Activated CD4-positive, alpha-beta T cell treated with anti-CD3 and anti-CD28 coated beads, Interleukin-2, amount 50 U/mL, for 48 hours (primary cell): ENCODE measurements at regions not wholly inside any gene's neighbourhood (a gene's known extent, or its start where the extent isn't known, plus 50 kb on each side); places are given as distances from the start of the nearest gene placed in this dataset.

Experiments used
- DNase-seq, 2 experiments: peaks; one replicate each; pipeline ENCODE4 v3.0.0-alpha.2; 2020

GRCh38 chr2:176471949-176472348 lies 202.7 kb downstream of the MTX2 start:
- no peak for DNase-seq

- DNase-seq: no peak
Observed at GRCh38 chr2:176473177-176473576, 203.9 kb downstream of the MTX2 start.

GRCh38 chr2:176473851-176474250 lies 204.6 kb downstream of the MTX2 start:
- no peak for DNase-seq

- DNase-seq: no peak
Observed at GRCh38 chr2:176477336-176477735, 208.1 kb downstream of the MTX2 start.

GRCh38 chr2:176479961-176480360 lies 210.7 kb downstream of the MTX2 start:
- DNase-seq: no peak

GRCh38 chr2:176482107-176482506 lies 212.9 kb downstream of the MTX2 start:
- DNase-seq: no peak

- DNase-seq: no peak
Observed at GRCh38 chr2:176483476-176483875, 214.2 kb downstream of the MTX2 start.

GRCh38 chr2:176483901-176484568 lies 214.8 kb downstream of the MTX2 start:
- no peak for DNase-seq

- no peak for DNase-seq
Observed at GRCh38 chr2:176484838-176485237, 215.6 kb downstream of the MTX2 start.

GRCh38 chr2:176488431-176488830 lies 219.2 kb downstream of the MTX2 start:
- DNase-seq: no peak

- no peak for DNase-seq
Observed at GRCh38 chr2:176490061-176490861, 221.0 kb downstream of the MTX2 start.

- DNase-seq: peak in 1 of 2 experiments; percentile 5
Observed at GRCh38 chr2:176491172-176491904, 222.1 kb downstream of the MTX2 start.

- DNase-seq: no peak
Observed at GRCh38 chr2:176492583-176492982, 223.3 kb downstream of the MTX2 start.

GRCh38 chr2:176493226-176493825 lies 224.1 kb downstream of the MTX2 start:
- no peak for DNase-seq

GRCh38 chr2:176493909-176494308 lies 224.7 kb downstream of the MTX2 start:
- no peak for DNase-seq

GRCh38 chr2:176494949-176495353 lies 225.7 kb downstream of the MTX2 start:
- no peak for DNase-seq

- DNase-seq: no peak
Observed at GRCh38 chr2:176495826-176496225, 226.6 kb downstream of the MTX2 start.

- DNase-seq: no peak
Observed at GRCh38 chr2:176496761-176497160, 227.5 kb downstream of the MTX2 start.

GRCh38 chr2:176500901-176501300 lies 231.7 kb downstream of the MTX2 start:
- DNase-seq: no peak

- no peak for DNase-seq
Observed at GRCh38 chr2:176501617-176502016, 232.4 kb downstream of the MTX2 start.

- DNase-seq: no peak
Observed at GRCh38 chr2:176502619-176503018, 233.4 kb downstream of the MTX2 start.

GRCh38 chr2:176503776-176504175 lies 234.5 kb downstream of the MTX2 start:
- no peak for DNase-seq

- no peak for DNase-seq
Observed at GRCh38 chr2:176504440-176504839, 235.2 kb downstream of the MTX2 start.
